ENCODE measurements at regions not wholly inside any gene's neighbourhood (a gene's known extent, or its start where the extent isn't known, plus 50 kb on each side); places are given as distances from the start of the nearest gene placed in this dataset.

DNA sequence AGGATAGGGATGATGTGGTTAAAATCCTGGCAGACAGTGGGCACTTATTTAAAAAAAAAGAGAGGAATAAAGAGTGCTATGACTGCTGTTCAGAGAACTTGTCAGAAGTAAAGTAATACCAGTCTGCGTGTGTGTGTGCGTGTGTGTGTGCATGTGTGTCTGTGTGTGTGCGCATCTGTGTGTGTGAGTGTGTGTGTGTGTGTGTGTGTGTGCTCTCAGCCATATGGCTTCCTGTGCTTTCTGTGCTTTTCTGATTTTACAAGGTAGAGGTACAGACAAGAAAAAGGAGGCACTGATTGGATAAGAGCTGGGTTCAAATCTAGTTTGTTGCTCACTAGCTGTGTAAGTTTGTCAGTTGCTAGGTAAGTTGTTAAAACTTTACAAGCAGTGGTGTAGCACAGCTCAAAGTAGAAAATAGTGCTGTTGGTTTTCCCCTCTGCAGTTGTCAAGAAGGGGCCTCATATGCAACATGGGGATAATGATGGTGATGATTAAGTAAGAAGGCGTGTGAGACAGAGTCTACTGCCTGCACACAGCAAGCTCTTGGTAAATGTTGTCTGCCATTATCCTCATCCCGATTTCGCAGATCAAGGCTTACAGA is 155.3 kb upstream of the ZNF217 start:
- TF ChIP-seq POLR2AphosphoS5 (IDR thresholded peaks at IDR 0.05; ENCODE audit: low read depth, low read length) (no peak), POLR2A (IDR thresholded peaks at IDR 0.05; ENCODE audit: low read depth, low read length) (no peak), TAF1 (IDR thresholded peaks at IDR 0.05; ENCODE audit: low read depth, low read length) (no peak), PAX5 (IDR thresholded peaks at IDR 0.05; ENCODE audit: insufficient read depth, low read length, severe bottlenecking) (no peak), SPI1 (IDR thresholded peaks at IDR 0.05; ENCODE audit: low read depth, low read length) (no peak), POU2F2 (IDR thresholded peaks at IDR 0.05; ENCODE audit: low read depth, low read length) (no peak)
